Heart left ventricle (tissue), 16 donors: ENCODE measurements at regions not wholly inside any gene's neighbourhood (a gene's known extent, or its start where the extent isn't known, plus 50 kb on each side); places are given as distances from the start of the nearest gene placed in this dataset.

Experiments used
- ATAC-seq, 4 donors: fragments of 200-7000 bp; cut with Tn5 transposase; one replicate each; pipeline ENCODE4 v1.9.1; 2020 to 2022; ENCODE audit warnings: moderate library complexity in 4 of 4, mild to moderate bottlenecking in 3 of 4, moderate number of reproducible peaks in 1 of 4
- DNase-seq, 5 donors: peaks; one replicate each; pipeline ENCODE4 v3.0.0-alpha.2; 2020
- H3K27ac ChIP-seq, 12 donors: fragments of 200-600 bp; sonication (generic) in 4 of 12; one replicate each; pipeline versions ENCODE4 v1.5.0 to v1.8.0; 2016 to 2022; ENCODE audit warnings: mild to moderate bottlenecking in 2 of 12
- H3K27me3 ChIP-seq, 9 donors: fragments of 200-600 bp; sonication (generic) in 2 of 9; one replicate each; pipeline versions ENCODE4 v1.5.1 to v1.8.0; 2016 to 2022; ENCODE audit warnings: mild to moderate bottlenecking in 3 of 9
- H3K36me3 ChIP-seq, 9 donors: fragments of 200-600 bp; sonication (generic) in 2 of 9; one replicate each; pipeline versions ENCODE4 v1.5.0 to v1.8.0; 2018 to 2022; ENCODE audit warnings: mild to moderate bottlenecking in 2 of 9
- H3K4me1 ChIP-seq, 12 donors: fragments of 200-600 bp; sonication (generic) in 4 of 12; one replicate each; pipeline versions ENCODE4 v1.5.0 to v1.8.0; 2016 to 2022; ENCODE audit warnings: mild to moderate bottlenecking in 3 of 12
- H3K4me3 ChIP-seq, 12 donors: fragments of 200-600 bp; sonication (generic) in 4 of 12; one replicate each; pipeline versions ENCODE4 v1.5.0 to v1.8.0; 2017 to 2022; ENCODE audit warnings: mild to moderate bottlenecking in 9 of 12, moderate library complexity in 4 of 12
- H3K9me3 ChIP-seq, 12 donors: fragments of 200-600 bp; sonication (generic) in 4 of 12; one replicate each; pipeline versions ENCODE4 v1.5.0 to v1.8.0; 2016 to 2022; ENCODE audit warnings: mild to moderate bottlenecking in 1 of 12
- CTCF ChIP-seq, 12 donors: fragments of 200-600 bp; sonication (generic) in 4 of 12; IDR thresholded peaks; one replicate each; pipeline versions ENCODE4 v1.5.0 to v1.8.0; 2018 to 2022; ENCODE audit warnings: antibody characterized with exemption in 12 of 12, mild to moderate bottlenecking in 5 of 12
- POLR2A ChIP-seq, 2 donors: fragments of 450-650 bp; IDR thresholded peaks; one replicate each; pipeline ENCODE4 v1.6.1; 2017; ENCODE audit warnings: antibody characterized with exemption in 2 of 2, mild to moderate bottlenecking in 2 of 2, moderate library complexity in 2 of 2
- WGBS, 4 donors: extraction: QIAGEN DNeasy Blood & Tissue Kit in 2 of 4; methylation state at CpG; one replicate each; pipeline versions ENCODE4 v1.1.5 to v1.1.7; 2013 to 2018; 5-methylcytosine and 5-hydroxymethylcytosine counted together
- intact Hi-C, 10 donors: fragments of 100-400 bp; cut with DNase I; formaldehyde crosslinking; loops; one replicate each; pipeline versions ENCODE4 v1.11.1 to v1.14.2; 2022
- donor health status: ischemic (EF 13 %, LVEDD 7.1; RV severe dilation, severe dysfunction).
- donor health status: healthy with polysubstance abuse.
- donor health status: DM: no; HTN: yes; CAD: no.
- donor health status: DM: no; HTN: no; CAD: no.
- donor health status: ischemic (EF 25% LVEDD 6.9; RV normal size, moderate dysfunction).
- donor health status: ischemic (EF 25% LVEDD 5.7; RV mildly dilated, moderate dysfunction).
- donor health status: healthy.
- donor health status: DM: yes; HTN: yes; CAD: no.
- donor health status: ischemic (EF 35%, LVEDD 5.7; RV mildly dilated, moderate dysfunction).
- donor health status: nonischemic (EF 11% LVEDD 7.7; RV severe dilation, severe dysfunction).
- donor health status: DM: yes; HTN: yes; CAD: no.
- donor health status: PGD.
- donor health status: ischemic (EF 29% LVEDD 5.4; RV normal size, mild dysfunction).
- donor health status: nonischemic (EF 23%, LVEDD 6.1; RV moderate dilation, normal function).

GRCh38 chr12:102765736-102766135 lies 151.3 kb downstream of the PAH start:
- no peak for DNase-seq
- TF ChIP-seq POLR2A (IDR thresholded peaks at IDR 0.05) (no peak), CTCF (IDR thresholded peaks at IDR 0.05) (no peak)
- intact Hi-C loops: loop anchor here in 4 of 10 donors (5.0 to 10.0 kb wide), 4 partner anchors 671 to 831 kb away; no protein-coding TSS in a partner anchor
- Histone ChIP-seq H3K27me3 (no peaks in the 10 kb centered on the region), H3K27ac (no peak overlapping the region), H3K4me1 (no peaks in the 10 kb centered on the region), H3K9me3 (no peaks in the 10 kb centered on the region), H3K4me3 (no peak overlapping the region), H3K36me3 (no peaks in the 10 kb centered on the region)
- WGBS, 4 donors: 71 to 75% (median 72%) methylated on average over 7 of the region's 7 CpGs
- no peak for ATAC-seq

- WGBS, 4 donors: 48 to 70% (median 65%) methylated on average over 1 of the region's 1 CpG
- Histone ChIP-seq H3K36me3 (no peaks in the 10 kb centered on the region), H3K4me3 (no peak overlapping the region), H3K9me3 (no peaks in the 10 kb centered on the region), H3K27ac (no peak overlapping the region), H3K27me3 (no peaks in the 10 kb centered on the region), H3K4me1 (peaks cover 0 to 4% (median 0%) of the 10 kb centered on the region in 12 donors)
- intact Hi-C loops: loop anchor here in 3 of 10 donors (10.0 kb wide), 3 partner anchors 669 to 829 kb away; no protein-coding TSS in a partner anchor
- TF ChIP-seq CTCF (IDR thresholded peaks at IDR 0.05) (no peak), POLR2A (IDR thresholded peaks at IDR 0.05) (no peak)
- ATAC-seq (no peak), DNase-seq (no peak)
These were observed 153.6 kb downstream of the PAH start for GRCh38 chr12:102763471-102763870.

GRCh38 chr12:102763061-102763460 lies 154.0 kb downstream of the PAH start:
- Histone ChIP-seq H3K4me1 (peaks cover 0 to 4% (median 0%) of the 10 kb centered on the region in 12 donors), H3K4me3 (no peak overlapping the region), H3K9me3 (no peaks in the 10 kb centered on the region), H3K27me3 (no peaks in the 10 kb centered on the region), H3K27ac (no peak overlapping the region), H3K36me3 (no peaks in the 10 kb centered on the region)
- 82 to 90% (median 87%) methylated on average over 4 of the region's 4 CpGs for WGBS, 4 donors
- TF ChIP-seq POLR2A (IDR thresholded peaks at IDR 0.05) (no peak), CTCF (IDR thresholded peaks at IDR 0.05) (no peak)
- no peak for DNase-seq
- ATAC-seq: no peak
- intact Hi-C loops: loop anchor here in 3 of 10 donors (10.0 kb wide), 3 partner anchors 668 to 828 kb away; no protein-coding TSS in a partner anchor

GRCh38 chr12:102760322-102760721 lies 156.7 kb downstream of the PAH start:
- no peak overlapping the region for H3K4me3 ChIP-seq
- intact Hi-C loops: loop anchor here in 3 of 10 donors (10.0 kb wide), 3 partner anchors 666 to 826 kb away; no protein-coding TSS in a partner anchor
- no peaks in the 10 kb centered on the region for H3K27me3 ChIP-seq
- TF ChIP-seq POLR2A (IDR thresholded peaks at IDR 0.05): no peak
- no peak for TF ChIP-seq CTCF (IDR thresholded peaks at IDR 0.05)
- WGBS, 4 donors: 67 to 73% (median 71%) methylated on average over 2 of the region's 2 CpGs
- peaks cover 0 to 12% (median 0%) of the 10 kb centered on the region in 12 donors for H3K4me1 ChIP-seq
- DNase-seq (no peak), ATAC-seq (no peak)
- H3K27ac ChIP-seq: no peak overlapping the region
- no peaks in the 10 kb centered on the region for H3K9me3 ChIP-seq
- no peaks in the 10 kb centered on the region for H3K36me3 ChIP-seq
